ENCODE measurements at regions not wholly inside any gene's neighbourhood (a gene's known extent, or its start where the extent isn't known, plus 50 kb on each side); places are given as distances from the start of the nearest gene placed in this dataset.

DNA sequence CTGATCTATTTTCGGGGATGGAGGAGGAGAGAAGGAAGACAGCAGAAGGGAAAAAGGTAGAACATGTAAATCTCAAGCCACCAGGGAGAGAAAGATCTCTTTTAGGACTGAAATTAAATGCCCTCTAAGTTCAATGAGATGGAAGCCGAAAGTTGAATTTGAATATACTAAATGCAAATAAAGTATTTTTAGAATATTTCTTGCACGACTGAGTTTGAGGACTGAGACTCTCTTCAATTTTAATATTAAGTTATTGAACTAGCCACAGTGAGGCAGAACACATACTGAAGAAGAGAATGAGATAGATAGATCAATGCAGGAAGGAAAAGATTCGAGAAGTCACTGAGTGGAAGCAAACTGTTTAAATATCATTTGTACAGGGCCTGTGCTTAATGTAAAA, 399.9 kb upstream of the CBLB start:
- TF ChIP-seq CTCF (IDR thresholded peaks at IDR 0.05) (no peak), ZFX (IDR thresholded peaks at IDR 0.05; ENCODE audit: borderline replicate concordance) (no peak)

Data from 22Rv1 (cell line).